SK-N-MC (cell line): ENCODE measurements at regions not wholly inside any gene's neighbourhood (a gene's known extent, or its start where the extent isn't known, plus 50 kb on each side); places are given as distances from the start of the nearest gene placed in this dataset.

Experiments
- DNase-seq: peaks from one replicate; pipeline ENCODE4 v3.0.0-alpha.2; 2011; ENCODE audit warnings: low read depth, low spot score
- H3K27ac ChIP-seq: fragments of 200-600 bp; sonication (generic); 2 replicates; pipeline ENCODE4 v1.5.1; 2016; ENCODE audit warnings: mixed run types
- H3K36me3 ChIP-seq: fragments of 200-600 bp; sonication (generic); 2 replicates; pipeline ENCODE4 v1.6.1; 2017; ENCODE audit warnings: antibody characterized with exemption, low read length, mixed read lengths; ENCODE audit not compliant: insufficient read depth
- H3K4me3 ChIP-seq: fragments of 200-600 bp; sonication (generic); 2 replicates; pipeline ENCODE4 v1.5.1; 2016
- H3K9ac ChIP-seq: fragments of 200-600 bp; sonication (generic); 2 replicates; pipeline ENCODE4 v1.8.0; 2017; ENCODE audit warnings: mixed run types, mixed read lengths; ENCODE audit not compliant: insufficient read length
- H3K9me3 ChIP-seq: fragments of 200-600 bp; sonication (generic); 2 replicates; pipeline ENCODE4 v1.6.1; 2017; ENCODE audit warnings: low read depth, mild to moderate bottlenecking, antibody characterized with exemption, low read length, moderate library complexity, mixed read lengths
- EZH2 ChIP-seq: fragments of 200-600 bp; sonication (generic); IDR thresholded peaks from one replicate; pipeline ENCODE4 v1.6.1; 2017; ENCODE audit warnings: antibody characterized with exemption
- FOXP2 ChIP-seq: optimal IDR thresholded peaks from 2 replicates; pipeline ENCODE3; 2011; ENCODE audit warnings: mild to moderate bottlenecking, moderate library complexity; ENCODE audit not compliant: insufficient read depth; ENCODE audit errors: extremely low read length, control extremely low read depth
- POLR2AphosphoS5 ChIP-seq: IDR thresholded peaks from 2 replicates; pipeline ENCODE4 v1.6.1; 2012; ENCODE audit warnings: mild to moderate bottlenecking, low read depth, low read length, borderline replicate concordance

GRCh38 chr9:134225816-134226215 lies 61.5 kb upstream of the RNU6ATAC start:
- no peaks in the 10 kb centered on the region for H3K36me3 ChIP-seq
- no peak overlapping the region for H3K9ac ChIP-seq
- H3K4me3 ChIP-seq = peak overlapping the region; percentile 16
- H3K27ac ChIP-seq = no peak overlapping the region
- TF ChIP-seq EZH2 (no peak), FOXP2 (no peak), POLR2AphosphoS5 (no peak)
- no peaks in the 10 kb centered on the region for H3K9me3 ChIP-seq
- no peak for DNase-seq

GRCh38 chr9:134226221-134226930 lies 62.0 kb upstream of the RNU6ATAC start:
- DNase-seq = no peak
- Histone ChIP-seq H3K36me3 (no peaks in the 10 kb centered on the region), H3K4me3 (peak overlapping the region; percentile 16), H3K9ac (no peak overlapping the region), H3K9me3 (no peaks in the 10 kb centered on the region), H3K27ac (no peak overlapping the region)
- TF ChIP-seq FOXP2 = no peak
- no peak for TF ChIP-seq EZH2
- no peak for TF ChIP-seq POLR2AphosphoS5

GRCh38 chr9:134227451-134228411 lies 63.4 kb upstream of the RNU6ATAC start:
- Histone ChIP-seq H3K4me3 (no peak overlapping the region), H3K27ac (no peak overlapping the region), H3K9ac (no peak overlapping the region), H3K36me3 (no peaks in the 10 kb centered on the region), H3K9me3 (no peaks in the 10 kb centered on the region)
- TF ChIP-seq POLR2AphosphoS5 (no peak), FOXP2 (no peak), EZH2 (no peak)
- no peak for DNase-seq

- no peak overlapping the region for H3K27ac ChIP-seq
- no peak for DNase-seq
- H3K9me3 ChIP-seq = no peaks in the 10 kb centered on the region
- H3K36me3 ChIP-seq = no peaks in the 10 kb centered on the region
- TF ChIP-seq POLR2AphosphoS5 = no peak
- no peak for TF ChIP-seq FOXP2
- no peak for TF ChIP-seq EZH2
- no peak overlapping the region for H3K4me3 ChIP-seq
- no peak overlapping the region for H3K9ac ChIP-seq
These were observed 64.3 kb upstream of the RNU6ATAC start for GRCh38 chr9:134228649-134229048.

- TF ChIP-seq EZH2 (no peak), FOXP2 (no peak), POLR2AphosphoS5 (no peak)
- no peak overlapping the region for H3K4me3 ChIP-seq
- no peaks in the 10 kb centered on the region for H3K36me3 ChIP-seq
- H3K9me3 ChIP-seq = no peaks in the 10 kb centered on the region
- no peak for DNase-seq
- H3K9ac ChIP-seq = no peak overlapping the region
- no peak overlapping the region for H3K27ac ChIP-seq
These were observed 65.2 kb upstream of the RNU6ATAC start for GRCh38 chr9:134229466-134230091.

GRCh38 chr9:134230092-134230941 lies 66.0 kb upstream of the RNU6ATAC start:
- H3K9ac ChIP-seq = no peak overlapping the region

GRCh38 chr9:134230942-134231325 lies 66.6 kb upstream of the RNU6ATAC start:
- no peak overlapping the region for H3K9ac ChIP-seq
- no peaks in the 10 kb centered on the region for H3K9me3 ChIP-seq
- no peak overlapping the region for H3K27ac ChIP-seq
- TF ChIP-seq EZH2 (no peak), POLR2AphosphoS5 (no peak), FOXP2 (no peak)
- no peak overlapping the region for H3K4me3 ChIP-seq
- no peaks in the 10 kb centered on the region for H3K36me3 ChIP-seq
- DNase-seq = no peak

More at GRCh38 chr9:134230092-134230941, 66.0 kb upstream of the RNU6ATAC start:
- Histone ChIP-seq H3K4me3 (no peak overlapping the region), H3K36me3 (no peaks in the 10 kb centered on the region), H3K9me3 (no peaks in the 10 kb centered on the region), H3K27ac (no peak overlapping the region)
- no peak for DNase-seq
- TF ChIP-seq FOXP2 (no peak), EZH2 (no peak), POLR2AphosphoS5 (no peak)
